NCI-H524 (cell line): ENCODE measurements at regions not wholly inside any gene's neighbourhood (a gene's known extent, or its start where the extent isn't known, plus 50 kb on each side); places are given as distances from the start of the nearest gene placed in this dataset.

Experiments used
- DNase-seq, 2 experiments: peaks; one replicate each; lab custom pipeline; 2025; lab: John Stamatoyannopoulos, UW

DNA sequence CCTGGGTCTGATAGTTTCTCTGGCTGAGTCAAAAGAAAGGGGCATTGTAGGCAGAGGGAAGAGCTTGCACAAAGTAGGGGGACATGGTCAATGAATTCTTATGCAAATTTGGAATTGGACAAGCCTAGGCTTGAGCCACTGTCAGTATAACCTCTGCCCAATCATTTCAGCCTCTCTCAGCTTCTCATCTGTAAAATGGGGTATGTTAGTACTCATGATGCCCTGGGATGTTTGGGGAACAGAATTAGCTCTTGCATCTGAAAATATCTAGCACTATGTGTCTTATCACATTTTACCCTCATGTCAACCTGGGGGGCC is 148.6 kb downstream of the DHX35 start:
- no peak for DNase-seq

DNA sequence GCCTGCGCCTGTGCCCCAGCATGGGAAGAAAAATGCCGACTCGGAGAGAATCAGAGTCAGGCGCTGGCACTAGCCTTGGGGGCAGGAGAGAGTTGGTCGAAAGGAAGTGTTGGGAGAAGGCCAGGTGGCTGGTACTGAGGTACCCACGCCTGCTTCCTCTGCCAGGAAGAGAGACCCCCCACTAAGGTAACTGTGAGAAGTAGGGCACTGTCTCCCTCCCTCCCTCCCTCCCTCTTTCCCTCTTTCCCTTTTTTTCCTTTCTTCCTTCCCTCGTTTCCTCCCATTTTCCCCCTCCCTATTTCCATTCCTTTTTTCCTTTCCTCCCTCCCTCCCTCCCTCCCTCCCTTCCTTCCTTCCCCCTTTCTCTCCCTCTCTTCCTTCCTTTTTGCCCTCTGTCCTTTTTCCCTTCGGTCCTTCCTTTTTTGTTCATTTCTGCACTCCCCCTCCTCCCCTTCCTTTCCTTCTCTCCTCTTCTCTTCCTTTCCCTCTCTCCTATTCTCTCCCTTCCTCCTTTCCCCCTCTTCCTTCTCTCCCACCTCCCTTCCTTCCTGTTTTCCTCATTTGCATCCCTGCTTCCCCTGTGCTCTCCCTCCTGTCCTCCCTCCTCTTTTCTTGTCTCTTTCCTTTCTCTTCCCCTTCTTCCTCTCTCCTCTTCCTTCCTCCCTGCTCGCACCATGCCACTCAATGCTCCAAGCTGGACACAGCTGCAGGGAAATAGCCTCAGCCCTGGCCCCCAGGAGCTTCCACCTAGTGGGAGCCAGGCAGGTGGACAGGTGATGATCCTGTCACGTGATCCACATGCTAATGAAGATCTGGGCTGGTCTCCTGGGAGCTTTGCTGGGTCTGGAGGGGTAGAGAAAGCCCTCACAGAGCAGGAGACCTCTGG is 148.0 kb downstream of the DHX35 start:
- no peak for DNase-seq

DNA sequence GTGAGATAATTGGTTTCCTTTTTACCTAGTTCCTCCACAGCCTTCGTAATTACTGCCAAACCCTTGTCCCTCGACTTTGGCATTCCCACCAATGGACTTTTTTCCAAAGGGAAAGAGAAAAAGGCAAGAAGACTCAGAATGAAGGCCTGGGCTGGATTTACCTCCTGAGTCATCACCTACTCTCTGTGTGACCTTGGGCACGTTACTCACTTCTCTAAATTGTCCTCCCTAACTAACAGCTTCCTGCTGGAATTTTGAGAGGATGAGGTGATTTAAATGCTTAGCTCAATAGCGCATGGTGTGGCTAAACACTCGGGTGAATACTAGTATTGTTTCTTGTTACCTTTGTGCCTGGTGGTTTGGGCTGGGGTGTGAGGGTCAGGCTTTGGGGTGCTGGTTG is 146.6 kb downstream of the DHX35 start:
- DNase-seq = no peak

DNA sequence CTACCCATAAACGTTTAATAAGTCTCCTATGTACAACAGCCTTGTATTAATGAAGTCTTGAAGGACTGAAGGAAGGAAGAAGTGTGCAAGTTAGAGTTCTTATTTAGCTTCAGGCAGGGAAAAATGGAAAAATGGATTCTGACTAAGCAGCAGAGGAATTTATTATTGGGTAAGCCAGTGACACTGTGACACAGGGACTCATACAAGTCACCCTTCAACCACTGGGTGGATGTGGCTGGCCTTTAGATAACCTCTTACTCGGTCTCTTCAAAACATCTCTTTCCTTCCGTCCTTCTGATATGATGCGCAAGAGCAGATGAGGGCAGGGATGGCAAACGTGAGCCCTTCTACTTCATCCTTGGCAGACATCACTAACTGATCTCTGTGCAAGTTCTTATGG is 145.6 kb downstream of the DHX35 start:
- no peak for DNase-seq

DNA sequence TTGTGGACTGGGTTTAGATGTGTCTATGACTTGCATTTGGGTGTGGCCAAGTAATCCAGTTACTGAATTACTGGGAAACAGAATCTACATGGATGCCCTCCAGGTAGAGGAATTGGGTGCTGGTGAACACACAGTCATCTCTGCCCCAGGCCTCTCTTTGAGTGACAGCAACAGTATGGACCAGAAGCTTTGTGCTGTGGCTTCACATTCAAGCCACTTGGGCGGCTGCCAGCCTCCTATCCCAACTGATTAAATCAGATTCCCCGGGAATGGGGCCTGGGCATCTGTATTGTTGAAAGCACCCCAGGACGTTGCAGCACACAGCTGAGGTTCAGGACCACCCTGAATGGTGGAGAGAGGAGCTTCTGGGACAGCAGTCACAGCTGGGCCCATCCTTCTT is 144.6 kb downstream of the DHX35 start:
- DNase-seq = no peak

DNA sequence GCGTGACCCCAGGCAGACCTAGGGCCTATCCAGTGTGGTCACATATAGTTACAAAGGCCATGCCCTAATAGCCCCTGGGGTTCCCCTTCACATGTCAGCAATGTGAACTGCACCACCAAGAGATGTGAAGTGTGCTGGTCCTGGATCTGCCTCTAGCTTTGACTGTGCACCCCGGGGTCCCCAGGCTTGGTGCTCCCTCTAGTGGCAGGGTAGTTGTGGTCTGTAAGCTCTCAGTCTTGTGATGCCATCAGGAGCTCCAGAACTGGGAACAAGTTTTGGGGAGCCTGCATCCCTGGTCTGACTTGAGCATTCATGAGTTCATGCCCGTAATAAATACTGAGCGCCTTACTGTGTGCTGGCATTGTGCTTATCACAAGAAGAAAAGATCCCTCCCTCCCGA is 143.4 kb downstream of the DHX35 start:
- DNase-seq = no peak

DNA sequence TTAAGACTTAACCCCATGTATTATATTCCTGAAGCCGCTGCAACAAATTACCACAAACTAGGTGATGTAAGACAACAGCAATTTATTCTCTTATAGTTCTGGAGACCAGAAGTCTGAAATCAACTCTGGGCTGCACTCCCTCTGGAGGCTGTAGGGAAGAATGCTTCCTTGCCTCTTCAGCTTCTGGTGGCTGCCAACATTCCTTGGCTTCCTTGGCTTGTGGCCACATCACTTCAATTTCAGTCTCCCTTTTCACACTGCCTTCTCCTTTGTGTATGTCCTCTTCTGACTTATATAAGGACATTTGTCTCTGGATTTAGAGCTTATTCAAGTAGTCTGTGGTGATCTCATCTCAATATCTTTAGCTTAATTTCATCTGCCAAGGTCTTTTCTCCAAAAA is 141.6 kb downstream of the DHX35 start:
- DNase-seq = no peak

DNA sequence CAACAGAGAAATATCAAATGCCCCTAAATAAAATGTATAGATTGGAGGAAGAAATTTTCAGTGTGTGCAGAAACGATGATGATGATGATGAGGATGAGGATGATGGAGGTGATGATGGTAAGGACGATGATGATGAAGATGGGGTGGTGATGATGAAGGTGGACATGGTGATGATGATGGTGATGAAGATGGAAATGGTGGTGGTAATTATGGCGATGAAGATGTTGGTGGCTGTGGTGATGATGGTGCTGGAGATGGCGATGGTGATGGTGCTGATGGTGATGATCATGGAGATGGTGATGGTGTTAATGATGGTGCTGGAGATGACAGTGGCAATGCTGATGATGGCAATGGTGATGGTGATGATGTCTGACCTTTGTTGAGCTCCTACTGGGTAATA is 141.2 kb downstream of the DHX35 start:
- DNase-seq = no peak

DNA sequence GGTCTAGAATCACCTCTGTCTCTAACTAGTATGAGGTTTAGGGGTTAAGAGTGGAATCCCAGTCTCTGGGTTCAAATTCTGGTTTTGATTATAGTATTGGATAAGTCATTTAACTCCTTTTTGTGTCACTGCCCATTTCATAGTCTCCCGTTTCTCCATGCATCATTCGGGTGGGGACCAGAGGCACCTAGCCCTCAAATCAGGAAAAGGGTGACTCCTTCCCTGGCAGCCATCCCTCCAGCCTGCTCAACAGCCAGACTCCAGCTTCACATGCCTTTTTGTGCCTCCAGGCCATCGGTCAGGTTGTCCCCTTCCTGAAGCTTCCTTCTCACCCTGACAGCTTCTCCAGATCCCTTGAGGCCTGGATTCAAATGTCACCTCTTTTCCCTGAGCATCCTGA is 139.8 kb downstream of the DHX35 start:
- no peak for DNase-seq

DNA sequence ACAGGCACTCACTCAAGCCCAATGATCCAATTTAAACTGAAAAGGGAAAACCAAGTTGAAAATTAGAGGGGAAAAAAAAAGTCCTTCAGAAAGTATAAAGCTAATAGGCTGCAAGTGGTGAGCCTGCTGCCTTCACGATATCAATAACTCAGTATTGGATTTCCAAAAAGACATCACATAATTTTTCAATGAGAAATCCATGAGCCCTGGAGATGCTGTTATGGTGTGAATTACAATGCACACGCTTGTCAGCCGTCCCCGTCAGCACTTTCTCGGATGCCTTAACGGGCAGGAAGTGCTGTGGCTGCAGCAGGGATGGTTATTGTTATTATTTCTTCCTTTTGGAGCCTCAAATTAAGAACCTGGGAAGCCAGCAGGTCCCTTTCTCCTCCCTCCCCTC is 138.5 kb downstream of the DHX35 start:
- DNase-seq = no peak

DNA sequence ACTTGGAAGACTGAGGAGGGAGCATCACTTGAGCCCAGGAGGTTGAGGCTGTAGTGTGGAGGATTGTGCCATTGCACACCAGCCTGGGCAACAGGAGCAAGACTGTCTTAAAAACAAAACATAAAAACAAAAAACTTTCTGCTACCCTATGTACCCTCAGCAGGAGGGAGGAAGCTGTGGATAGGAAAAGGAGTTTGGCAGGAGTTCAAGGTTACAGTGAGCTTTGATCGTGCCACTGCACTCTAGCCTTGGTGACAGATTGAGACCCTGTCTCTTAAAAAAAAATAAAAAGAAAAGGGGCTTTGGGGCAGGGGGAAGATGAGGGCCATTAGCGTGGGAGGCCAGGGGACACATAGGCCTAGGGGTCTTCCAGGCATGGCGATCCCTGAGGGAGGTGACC is 135.7 kb downstream of the DHX35 start:
- no peak for DNase-seq

DNA sequence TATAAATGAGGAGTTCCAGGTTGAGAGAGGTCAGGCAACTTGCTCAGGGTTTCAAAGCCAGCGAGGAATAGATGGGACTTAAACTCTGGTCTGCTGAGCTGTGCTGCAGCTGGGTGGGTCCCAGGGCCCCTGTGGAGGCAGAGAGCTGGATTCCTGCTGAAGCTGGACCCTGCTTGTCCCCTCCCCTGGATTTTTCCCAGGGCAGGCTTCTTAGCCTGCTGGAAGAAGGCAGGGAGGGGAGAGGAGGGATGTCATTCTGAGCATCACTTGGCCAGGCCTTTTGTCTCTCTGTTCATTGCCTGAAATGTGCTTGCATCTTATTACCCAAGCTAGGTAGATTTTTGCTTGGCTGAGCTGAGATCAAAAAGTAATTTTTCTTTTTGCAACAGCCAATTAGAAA is 133.7 kb downstream of the DHX35 start:
- no peak for DNase-seq

DNA sequence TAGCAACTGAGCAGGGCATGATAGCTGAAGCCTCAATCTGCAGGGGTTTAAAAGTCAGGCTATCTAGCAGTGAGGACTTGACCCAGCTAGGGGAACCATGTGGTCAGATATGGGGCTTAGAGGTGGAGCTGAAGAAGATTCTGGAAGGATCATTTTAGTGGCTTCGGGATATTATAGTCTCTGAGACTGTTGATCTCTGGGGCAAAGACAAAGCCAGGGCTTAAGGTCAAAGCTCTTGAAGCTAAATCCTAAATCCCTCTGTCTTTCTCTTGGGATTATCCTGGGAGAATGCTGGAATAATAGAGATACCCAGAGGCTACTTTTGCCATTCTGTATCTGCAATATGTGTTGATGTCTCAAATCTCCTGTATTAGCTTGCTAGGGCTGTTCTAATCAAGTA is 132.2 kb downstream of the DHX35 start:
- DNase-seq = no peak

DNA sequence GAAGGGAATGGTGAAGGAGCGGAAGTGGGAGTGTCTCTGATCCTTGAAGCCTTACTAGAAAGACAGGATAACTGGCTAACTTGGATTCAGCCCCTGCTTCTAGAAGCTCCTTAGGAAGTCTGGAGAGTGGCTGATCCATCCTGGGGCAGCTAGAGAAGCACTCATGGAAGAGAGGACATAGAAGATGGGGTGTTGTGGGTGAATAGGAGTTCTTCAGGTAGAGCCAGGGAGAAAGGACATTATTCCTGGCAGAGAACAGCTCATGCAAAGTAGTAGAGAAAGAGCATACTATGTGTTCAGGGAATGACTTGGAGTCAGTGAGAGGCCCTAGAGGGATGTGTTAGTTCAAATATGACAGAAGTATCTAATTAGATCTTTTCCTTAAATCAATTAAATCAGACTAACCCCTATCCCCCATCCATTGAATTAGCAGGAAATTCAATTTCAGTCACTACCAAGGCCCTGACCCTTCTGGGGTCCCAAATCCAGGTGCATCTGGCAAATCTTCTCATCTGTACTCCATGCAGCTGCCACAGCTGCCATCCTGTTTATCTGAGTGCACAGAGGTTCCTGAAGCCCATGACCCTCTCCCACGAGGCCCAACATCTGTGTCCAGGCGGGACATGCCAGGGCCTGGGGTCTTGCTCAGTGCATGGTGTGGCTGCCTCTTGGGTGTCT is 130.7 kb downstream of the DHX35 start:
- no peak for DNase-seq

DNA sequence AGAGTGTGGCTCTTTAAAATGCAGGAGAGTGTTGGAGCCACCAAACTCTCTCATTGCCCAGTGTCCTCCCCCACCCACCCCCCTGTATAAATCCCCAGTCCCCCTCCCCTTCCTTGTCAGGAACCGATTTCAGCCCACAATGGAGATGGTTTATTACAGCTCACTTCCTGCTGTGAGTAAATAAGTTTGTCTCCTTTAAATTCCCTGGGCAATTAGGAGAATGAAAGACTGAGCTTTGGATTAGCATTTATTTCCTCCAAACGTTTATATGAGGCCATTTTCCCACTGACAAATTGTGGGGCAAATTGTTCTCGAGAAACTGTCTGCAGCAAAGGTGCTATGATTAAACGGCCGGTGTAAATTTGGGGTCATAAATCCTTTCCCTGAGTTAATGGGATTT is 128.8 kb downstream of the DHX35 start:
- no peak for DNase-seq

DNA sequence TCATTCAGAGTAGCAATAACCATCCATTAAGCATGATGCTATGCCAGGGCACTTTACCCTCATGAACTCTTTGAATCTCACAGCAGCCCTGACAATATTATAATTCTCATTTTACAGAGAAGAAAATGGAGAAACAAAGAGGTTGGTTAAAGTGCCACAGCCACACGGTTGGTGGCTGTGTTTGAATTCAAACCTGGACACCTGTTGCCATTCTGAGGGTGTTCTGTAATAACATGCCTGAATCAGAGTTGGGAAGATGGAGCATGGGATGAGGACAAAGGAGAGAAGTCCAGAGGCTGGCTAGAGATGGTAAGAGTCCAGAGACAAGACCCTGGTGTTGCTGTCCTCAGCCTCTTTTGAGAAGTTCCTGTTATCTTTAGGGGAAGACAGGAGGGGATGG is 127.7 kb downstream of the DHX35 start:
- DNase-seq = no peak
